ENCODE measurements at regions not wholly inside any gene's neighbourhood (a gene's known extent, or its start where the extent isn't known, plus 50 kb on each side); places are given as distances from the start of the nearest gene placed in this dataset.

- no peaks in the 10 kb centered on the region for H4K20me1 ChIP-seq (ENCODE audit: insufficient read depth, low read length)
- TF ChIP-seq, protein P1, sequence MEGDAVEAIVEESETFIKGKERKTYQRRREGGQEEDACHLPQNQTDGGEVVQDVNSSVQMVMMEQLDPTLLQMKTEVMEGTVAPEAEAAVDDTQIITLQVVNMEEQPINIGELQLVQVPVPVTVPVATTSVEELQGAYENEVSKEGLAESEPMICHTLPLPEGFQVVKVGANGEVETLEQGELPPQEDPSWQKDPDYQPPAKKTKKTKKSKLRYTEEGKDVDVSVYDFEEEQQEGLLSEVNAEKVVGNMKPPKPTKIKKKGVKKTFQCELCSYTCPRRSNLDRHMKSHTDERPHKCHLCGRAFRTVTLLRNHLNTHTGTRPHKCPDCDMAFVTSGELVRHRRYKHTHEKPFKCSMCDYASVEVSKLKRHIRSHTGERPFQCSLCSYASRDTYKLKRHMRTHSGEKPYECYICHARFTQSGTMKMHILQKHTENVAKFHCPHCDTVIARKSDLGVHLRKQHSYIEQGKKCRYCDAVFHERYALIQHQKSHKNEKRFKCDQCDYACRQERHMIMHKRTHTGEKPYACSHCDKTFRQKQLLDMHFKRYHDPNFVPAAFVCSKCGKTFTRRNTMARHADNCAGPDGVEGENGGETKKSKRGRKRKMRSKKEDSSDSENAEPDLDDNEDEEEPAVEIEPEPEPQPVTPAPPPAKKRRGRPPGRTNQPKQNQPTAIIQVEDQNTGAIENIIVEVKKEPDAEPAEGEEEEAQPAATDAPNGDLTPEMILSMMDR (IDR thresholded peaks at IDR 0.05; ENCODE audit: low read length), result no peak
- TF ChIP-seq EZH2 (IDR thresholded peaks at IDR 0.05; ENCODE audit: borderline replicate concordance, low read length), result no peak
- H3K36me3 ChIP-seq (ENCODE audit: insufficient read depth, low read length), result no peaks in the 10 kb centered on the region
- H2AFZ ChIP-seq (ENCODE audit: low read length), result no peak overlapping the region
- no peak overlapping the region for H3K4me3 ChIP-seq (ENCODE audit: low read depth, low read length, poor library complexity, severe bottlenecking)
- H3K27ac ChIP-seq (ENCODE audit: low read depth, low read length, poor library complexity, severe bottlenecking), result peak overlapping the region; percentile 36
- no peaks in the 10 kb centered on the region for H3K27me3 ChIP-seq (ENCODE audit: insufficient read depth, low read length)
- no peak overlapping the region for H3K9ac ChIP-seq (ENCODE audit: low read length)
- 0 out of 2 replicates have a peak, but pooled peaks cover 6% of the 10 kb centered on the region for H3F3A ChIP-seq (ENCODE audit: insufficient read depth, low read length)
- H3K79me2 ChIP-seq (ENCODE audit: insufficient read depth, low read length), result no peaks in the 10 kb centered on the region
- H3K4me2 ChIP-seq (ENCODE audit: low read length), result no peak overlapping the region
- no peaks in the 10 kb centered on the region for H3K9me3 ChIP-seq (ENCODE audit: low read length)
- H3K9me2 ChIP-seq (ENCODE audit: low read depth, low read length), result no peaks in the 10 kb centered on the region
- H3K4me1 ChIP-seq (ENCODE audit: insufficient read depth, low read length, severe bottlenecking), result peaks cover 47% of the 10 kb centered on the region
These were observed 268.0 kb upstream of the ANO3 start for GRCh38 chr11:26063915-26064314.

- TF ChIP-seq, protein P1 (IDR thresholded peaks at IDR 0.05; ENCODE audit: low read length), result no peak
- TF ChIP-seq EZH2 (IDR thresholded peaks at IDR 0.05; ENCODE audit: borderline replicate concordance, low read length), result no peak
- H3K27me3 ChIP-seq (ENCODE audit: insufficient read depth, low read length), result no peaks in the 10 kb centered on the region
- peak overlapping the region; percentile 58 for H2AFZ ChIP-seq (ENCODE audit: low read length)
- H3F3A ChIP-seq (ENCODE audit: insufficient read depth, low read length), result 0 out of 2 replicates have a peak, but pooled peaks cover 6% of the 10 kb centered on the region
- H3K9me2 ChIP-seq (ENCODE audit: low read depth, low read length), result no peaks in the 10 kb centered on the region
- H4K20me1 ChIP-seq (ENCODE audit: insufficient read depth, low read length), result no peaks in the 10 kb centered on the region
- H3K4me3 ChIP-seq (ENCODE audit: low read depth, low read length, poor library complexity, severe bottlenecking), result no peak overlapping the region
- no peaks in the 10 kb centered on the region for H3K9me3 ChIP-seq (ENCODE audit: low read length)
- no peak overlapping the region for H3K4me2 ChIP-seq (ENCODE audit: low read length)
- H3K4me1 ChIP-seq (ENCODE audit: insufficient read depth, low read length, severe bottlenecking), result peaks cover 59% of the 10 kb centered on the region
- H3K27ac ChIP-seq (ENCODE audit: low read depth, low read length, poor library complexity, severe bottlenecking), result peak overlapping the region; percentile 5
- H3K79me2 ChIP-seq (ENCODE audit: insufficient read depth, low read length), result no peaks in the 10 kb centered on the region
- H3K36me3 ChIP-seq (ENCODE audit: insufficient read depth, low read length), result no peaks in the 10 kb centered on the region
- 0 out of 2 replicates have a peak overlapping the region, but pooled peaks have one; percentile 35 for H3K9ac ChIP-seq (ENCODE audit: low read length)
These were observed 266.0 kb upstream of the ANO3 start for GRCh38 chr11:26065944-26066343.

DNA sequence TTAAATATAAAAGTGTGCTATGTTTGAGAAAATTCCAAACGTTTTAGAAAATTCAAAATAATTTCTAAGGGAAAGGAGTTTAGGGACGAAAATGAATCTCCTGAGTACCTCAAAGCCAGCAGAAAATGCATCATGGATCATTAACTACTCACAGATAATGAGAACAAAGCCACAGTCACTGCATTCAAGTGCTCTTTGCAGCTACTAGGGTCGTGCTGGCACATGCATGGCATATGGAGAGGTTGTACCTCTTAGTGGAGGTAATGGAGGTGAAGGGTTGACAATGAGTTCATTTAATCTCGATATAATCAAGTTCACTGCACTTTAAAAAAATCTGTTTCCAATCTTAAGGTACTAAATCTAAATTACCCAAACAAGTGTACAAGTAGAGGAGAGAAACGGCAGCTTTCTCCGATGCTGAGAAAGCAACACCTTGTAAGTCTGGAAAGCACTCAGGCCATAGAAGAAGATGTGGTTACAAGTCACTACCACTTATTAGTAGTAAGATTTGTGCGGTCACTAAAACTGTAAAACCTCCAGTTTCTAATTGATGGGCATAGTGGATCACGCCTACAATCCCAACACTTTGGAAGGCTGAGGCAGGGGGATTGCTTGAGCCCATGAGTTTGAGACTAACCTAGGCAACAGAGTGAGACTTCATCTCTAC is 261.1 kb upstream of the ANO3 start:
- Histone ChIP-seq H3K9me2 (ENCODE audit: low read depth, low read length) (no peaks in the 10 kb centered on the region), H3F3A (ENCODE audit: insufficient read depth, low read length) (no peaks in the 10 kb centered on the region), H3K4me2 (ENCODE audit: low read length) (no peak overlapping the region), H4K20me1 (ENCODE audit: insufficient read depth, low read length) (no peaks in the 10 kb centered on the region), H3K9ac (ENCODE audit: low read length) (no peak overlapping the region), H3K4me3 (ENCODE audit: low read depth, low read length, poor library complexity, severe bottlenecking) (no peak overlapping the region), H3K27ac (ENCODE audit: low read depth, low read length, poor library complexity, severe bottlenecking) (peak overlapping the region; percentile 1), H3K9me3 (ENCODE audit: low read length) (no peaks in the 10 kb centered on the region), H2AFZ (ENCODE audit: low read length) (peak overlapping the region; percentile 50), H3K79me2 (ENCODE audit: insufficient read depth, low read length) (no peaks in the 10 kb centered on the region), H3K36me3 (ENCODE audit: insufficient read depth, low read length) (no peaks in the 10 kb centered on the region), H3K27me3 (ENCODE audit: insufficient read depth, low read length) (no peaks in the 10 kb centered on the region), H3K4me1 (ENCODE audit: insufficient read depth, low read length, severe bottlenecking) (peaks cover 44% of the 10 kb centered on the region)
- no peak for TF ChIP-seq EZH2 (IDR thresholded peaks at IDR 0.05; ENCODE audit: borderline replicate concordance, low read length)
- TF ChIP-seq, protein P1 (IDR thresholded peaks at IDR 0.05; ENCODE audit: low read length), result no peak
